ENCODE measurements at regions not wholly inside any gene's neighbourhood (a gene's known extent, or its start where the extent isn't known, plus 50 kb on each side); places are given as distances from the start of the nearest gene placed in this dataset.

- DNase-seq (ENCODE audit: low spot score) = no peak
Observed at GRCh38 chr3:117128133-117128532, 418.6 kb downstream of the TUSC7 start.

- DNase-seq (ENCODE audit: low spot score) = no peak
Observed at GRCh38 chr3:117128872-117129271, 419.3 kb downstream of the TUSC7 start.

- no peak for DNase-seq (ENCODE audit: low spot score)
Observed at GRCh38 chr3:117129516-117129915, 419.9 kb downstream of the TUSC7 start.

GRCh38 chr3:117130222-117130621 lies 420.6 kb downstream of the TUSC7 start:
- DNase-seq (ENCODE audit: low spot score) = no peak

- no peak for DNase-seq (ENCODE audit: low spot score)
Observed at GRCh38 chr3:117131259-117131658, 421.7 kb downstream of the TUSC7 start.

- no peak for DNase-seq (ENCODE audit: low spot score)
Observed at GRCh38 chr3:117133066-117133465, 423.5 kb downstream of the TUSC7 start.

GRCh38 chr3:117135207-117135606 lies 425.6 kb downstream of the TUSC7 start:
- no peak for DNase-seq (ENCODE audit: low spot score)

GRCh38 chr3:117136003-117136402 lies 426.4 kb downstream of the TUSC7 start:
- no peak for DNase-seq (ENCODE audit: low spot score)

- DNase-seq (ENCODE audit: low spot score) = no peak
Observed at GRCh38 chr3:117137065-117137464, 427.5 kb downstream of the TUSC7 start.

- DNase-seq (ENCODE audit: low spot score) = no peak
Observed at GRCh38 chr3:117139681-117140080, 430.1 kb downstream of the TUSC7 start.

- DNase-seq (ENCODE audit: low spot score) = no peak
Observed at GRCh38 chr3:117141812-117142211, 432.2 kb downstream of the TUSC7 start.

- DNase-seq (ENCODE audit: low spot score) = no peak
Observed at GRCh38 chr3:117144853-117145252, 435.3 kb downstream of the TUSC7 start.

GRCh38 chr3:117145677-117146076 lies 436.1 kb downstream of the TUSC7 start:
- DNase-seq (ENCODE audit: low spot score) = no peak

- no peak for DNase-seq (ENCODE audit: low spot score)
Observed at GRCh38 chr3:117146571-117146970, 437.0 kb downstream of the TUSC7 start.

GRCh38 chr3:117149584-117149983 lies 440.0 kb downstream of the TUSC7 start:
- no peak for DNase-seq (ENCODE audit: low spot score)

GRCh38 chr3:117150628-117151027 lies 441.0 kb downstream of the TUSC7 start:
- no peak for DNase-seq (ENCODE audit: low spot score)

- DNase-seq (ENCODE audit: low spot score) = no peak
Observed at GRCh38 chr3:117160176-117160575, 450.6 kb downstream of the TUSC7 start.

GRCh38 chr3:117161816-117162215 lies 452.2 kb downstream of the TUSC7 start:
- DNase-seq (ENCODE audit: low spot score) = no peak

GRCh38 chr3:117165176-117165575 lies 455.6 kb downstream of the TUSC7 start:
- DNase-seq (ENCODE audit: low spot score) = no peak

GRCh38 chr3:117165601-117166051 lies 456.0 kb downstream of the TUSC7 start:
- no peak for DNase-seq (ENCODE audit: low spot score)

- no peak for DNase-seq (ENCODE audit: low spot score)
Observed at GRCh38 chr3:117168896-117169295, 459.3 kb downstream of the TUSC7 start.

- no peak for DNase-seq (ENCODE audit: low spot score)
Observed at GRCh38 chr3:117170094-117170493, 460.5 kb downstream of the TUSC7 start.

GRCh38 chr3:117171124-117171523 lies 461.5 kb downstream of the TUSC7 start:
- no peak for DNase-seq (ENCODE audit: low spot score)

GRCh38 chr3:117172426-117172825 lies 462.8 kb downstream of the TUSC7 start:
- no peak for DNase-seq (ENCODE audit: low spot score)

GRCh38 chr3:117181222-117181621 lies 471.6 kb downstream of the TUSC7 start:
- DNase-seq (ENCODE audit: low spot score) = no peak

All from activated CD4-positive, alpha-beta T cell treated with anti-CD3 and anti-CD28 coated beads, Interleukin-2, Interleukin-4, amounts not matched to agents 100 ng/mL and 50 ng/mL, durations not matched to agents 16 hours and 8 hours (primary cell).